H9 (cell line): ENCODE measurements at regions not wholly inside any gene's neighbourhood (a gene's known extent, or its start where the extent isn't known, plus 50 kb on each side); places are given as distances from the start of the nearest gene placed in this dataset.

Experiments used
- DNase-seq: peaks from one replicate; pipeline ENCODE4 v3.0.0-alpha.2; 2017
- H2AFZ ChIP-seq: one replicate; pipeline ENCODE4 v1.6.1; 2013; ENCODE audit warnings: mild to moderate bottlenecking, low read length, control low read depth, moderate library complexity
- H2AK5ac ChIP-seq: 2 replicates; pipeline ENCODE4 v1.6.1; 2013; ENCODE audit warnings: low read length, control low read depth, mixed read lengths; ENCODE audit not compliant: insufficient read length
- H2BK120ac ChIP-seq: one replicate; pipeline ENCODE4 v1.6.1; 2013; ENCODE audit warnings: low read depth, mild to moderate bottlenecking, low read length, control low read depth, inconsistent platforms; ENCODE audit not compliant: poor library complexity, severe bottlenecking
- H2BK12ac ChIP-seq: 2 replicates; pipeline ENCODE4 v1.6.1; 2013; ENCODE audit warnings: low read length, control low read depth, mixed read lengths, low read depth; ENCODE audit not compliant: insufficient read length
- H2BK15ac ChIP-seq: 2 replicates; pipeline ENCODE4 v1.6.1; 2013; ENCODE audit warnings: low read depth, low read length, control low read depth
- H2BK20ac ChIP-seq: one replicate; pipeline ENCODE4 v1.6.1; 2013; ENCODE audit warnings: low read depth, mild to moderate bottlenecking, low read length, control low read depth, inconsistent platforms; ENCODE audit not compliant: poor library complexity, severe bottlenecking
- H2BK5ac ChIP-seq: 2 replicates; pipeline ENCODE4 v1.6.1; 2013; ENCODE audit warnings: low read length, control low read depth, mixed read lengths; ENCODE audit not compliant: insufficient read length
- H3K14ac ChIP-seq: 2 replicates; pipeline ENCODE4 v1.6.1; 2013; ENCODE audit warnings: low read length, control low read depth; ENCODE audit not compliant: insufficient read depth
- H3K18ac ChIP-seq: 2 replicates; pipeline ENCODE4 v1.6.1; 2013; ENCODE audit warnings: low read depth, mild to moderate bottlenecking, mixed read lengths, low read length, control low read depth; ENCODE audit not compliant: insufficient read length
- H3K23ac ChIP-seq: 2 replicates; pipeline ENCODE4 v1.6.1; 2013; ENCODE audit warnings: low read length, control low read depth, mixed read lengths, low read depth; ENCODE audit not compliant: insufficient read length
- H3K23me2 ChIP-seq: 2 replicates; pipeline ENCODE4 v1.6.1; 2013; ENCODE audit warnings: low read depth, mild to moderate bottlenecking, mixed read lengths, low read length, control low read depth; ENCODE audit not compliant: insufficient read length, poor library complexity, severe bottlenecking
- H3K27ac ChIP-seq: 2 replicates; pipeline ENCODE4 v1.5.1; 2013; ENCODE audit warnings: low read length, control low read depth, mixed read lengths, low read depth; ENCODE audit not compliant: insufficient read length
- H3K27me3 ChIP-seq: 2 replicates; pipeline ENCODE4 v1.6.1; 2013; ENCODE audit warnings: low read length, control low read depth, inconsistent platforms; ENCODE audit not compliant: insufficient read depth
- H3K4ac ChIP-seq: 2 replicates; pipeline ENCODE4 v1.6.1; 2013; ENCODE audit warnings: low read depth, mild to moderate bottlenecking, control low read depth, inconsistent platforms, low read length, moderate library complexity
- H3K4me1 ChIP-seq: 2 replicates; pipeline ENCODE4 v1.6.1; 2013; ENCODE audit warnings: low read length, control low read depth, inconsistent platforms; ENCODE audit not compliant: insufficient read depth
- H3K4me2 ChIP-seq: 2 replicates; pipeline ENCODE4 v1.6.1; 2013; ENCODE audit warnings: low read length, control low read depth, mixed read lengths; ENCODE audit not compliant: insufficient read length, insufficient read depth
- H3K56ac ChIP-seq: 2 replicates; pipeline ENCODE4 v1.6.1; 2013; ENCODE audit warnings: low read depth, mild to moderate bottlenecking, mixed read lengths, low read length, control low read depth; ENCODE audit not compliant: insufficient read length
- H3K79me1 ChIP-seq: 2 replicates; pipeline ENCODE4 v1.6.1; 2013; ENCODE audit warnings: low read depth, mild to moderate bottlenecking, moderate library complexity, low read length, control low read depth, inconsistent platforms; ENCODE audit not compliant: insufficient read depth, poor library complexity, severe bottlenecking
- H3K79me2 ChIP-seq: 2 replicates; pipeline ENCODE4 v1.6.1; 2013; ENCODE audit warnings: low read length, control low read depth, inconsistent platforms; ENCODE audit not compliant: insufficient read depth
- H3K9ac ChIP-seq: 2 replicates; pipeline ENCODE4 v1.6.1; 2013; ENCODE audit warnings: low read length, control low read depth, mixed read lengths; ENCODE audit not compliant: insufficient read length; ENCODE audit errors: extremely low read depth
- H3K9me3 ChIP-seq: one replicate; pipeline ENCODE4 v1.6.1; 2013; ENCODE audit warnings: low read depth, low read length, inconsistent platforms; ENCODE audit not compliant: control insufficient read depth
- H3T11ph ChIP-seq: one replicate; pipeline ENCODE4 v1.6.1; 2013; ENCODE audit warnings: mild to moderate bottlenecking, low read length, control low read depth, inconsistent platforms
- H4K20me1 ChIP-seq: one replicate; pipeline ENCODE4 v1.6.1; 2013; ENCODE audit not compliant: control insufficient read depth, insufficient read length, insufficient read depth
- H4K5ac ChIP-seq: 2 replicates; pipeline ENCODE4 v1.6.1; 2013; ENCODE audit warnings: low read depth, mild to moderate bottlenecking, mixed read lengths, low read length, control low read depth; ENCODE audit not compliant: insufficient read length
- H4K8ac ChIP-seq: replicated peaks from 2 replicates; pipeline ENCODE4 v1.6.1; 2013; ENCODE audit warnings: low read length, control low read depth, mixed read lengths, low read depth; ENCODE audit not compliant: insufficient read length
- H4K91ac ChIP-seq: 2 replicates; pipeline ENCODE4 v1.6.1; 2013; ENCODE audit warnings: low read depth, mild to moderate bottlenecking, moderate library complexity, mixed read lengths, low read length, control low read depth; ENCODE audit not compliant: insufficient read length
- H3K27ac Mint-ChIP-seq, 3 experiments: 2 replicates in 2 of 3; 3 replicates in 1 of 3; pipeline ENCODE4 v1.8.0; 2020 to 2021; ENCODE audit warnings: mixed read lengths in 3 of 3, mild to moderate bottlenecking in 1 of 3, moderate library complexity in 1 of 3
- H3K27me3 Mint-ChIP-seq: 2 replicates; pipeline ENCODE4 v1.8.0; 2021; ENCODE audit warnings: low read depth, mild to moderate bottlenecking, moderate library complexity, mixed read lengths
- H3K36me3 Mint-ChIP-seq, 3 experiments: 2 replicates in 2 of 3; 3 replicates in 1 of 3; pipeline ENCODE4 v1.8.0; 2020 to 2021; ENCODE audit warnings: low read depth in 3 of 3, mixed read lengths in 3 of 3; ENCODE audit not compliant: insufficient read depth in 1 of 3
- H3K4me1 Mint-ChIP-seq, 2 experiments: 2 replicates each; pipeline ENCODE4 v1.8.0; 2020; ENCODE audit warnings: mixed read lengths in 2 of 2
- H3K4me3 Mint-ChIP-seq, 2 experiments: 2 replicates in 1 of 2; 3 replicates in 1 of 2; pipeline ENCODE4 v1.8.0; 2020 to 2021; ENCODE audit warnings: mild to moderate bottlenecking in 2 of 2, mixed read lengths in 2 of 2, moderate library complexity in 1 of 2
- H3K9me3 Mint-ChIP-seq, 2 experiments: 2 replicates in 1 of 2; 3 replicates in 1 of 2; pipeline ENCODE4 v1.8.0; 2020; ENCODE audit warnings: mild to moderate bottlenecking in 2 of 2, mixed read lengths in 2 of 2, moderate library complexity in 1 of 2
- CTCF ChIP-seq: fragments of 200-600 bp; sonication (generic); conservative IDR thresholded peaks from 3 replicates; pipeline ENCODE4 v1.8.0; 2021; ENCODE audit warnings: antibody characterized with exemption, mild to moderate bottlenecking
- WGBS: extraction: QIAGEN DNeasy Blood & Tissue Kit; methylation state at CpG from one replicate; pipeline ENCODE4 v1.1.7; 2013; ENCODE audit warnings: missing lambda C conversion rate, low lambda C conversion rate, mixed read lengths; ENCODE audit not compliant: insufficient read length; ENCODE audit errors: extremely low coverage; 5-methylcytosine and 5-hydroxymethylcytosine counted together

GRCh38 chr18:25929787-25930186, 160.6 kb downstream of the SS18 start:
- no peaks in the 10 kb centered on the region; the same call in 1 of the 2 replicates for H3K27me3 Mint-ChIP-seq
- no peak overlapping the region for H2BK120ac ChIP-seq
- no peak overlapping the region for H3K4ac ChIP-seq
- H3K4me2 ChIP-seq = no peak overlapping the region
- H3K18ac ChIP-seq = no peak overlapping the region
- H3K27me3 ChIP-seq = no peaks in the 10 kb centered on the region
- H2BK20ac ChIP-seq = no peak overlapping the region
- H3K56ac ChIP-seq = no peak overlapping the region
- H3K14ac ChIP-seq = no peak overlapping the region
- no peaks in the 10 kb centered on the region for H3K4me1 Mint-ChIP-seq
- no peak overlapping the region for H4K5ac ChIP-seq
- H2AK5ac ChIP-seq = no peak overlapping the region
- H3K9ac ChIP-seq = no peak overlapping the region
- no peaks in the 10 kb centered on the region for H4K20me1 ChIP-seq
- WGBS = no CpG with 5 or more reads among the region's 2 CpGs
- no peaks in the 10 kb centered on the region for H3K9me3 Mint-ChIP-seq
- H2BK15ac ChIP-seq = no peak overlapping the region
- no peak overlapping the region for H2BK12ac ChIP-seq
- H3K27ac Mint-ChIP-seq = no peak overlapping the region; a peak in 1 of 7 replicates
- no peak overlapping the region for H3K4me3 Mint-ChIP-seq
- H3K36me3 Mint-ChIP-seq = no peaks in the 10 kb centered on the region
- no peaks in the 10 kb centered on the region for H3K79me2 ChIP-seq
- no peak for DNase-seq
- H3K23me2 ChIP-seq = no peaks in the 10 kb centered on the region
- H3K79me1 ChIP-seq = no peaks in the 10 kb centered on the region
- H3K23ac ChIP-seq = no peak overlapping the region
- no peak overlapping the region for H2AFZ ChIP-seq
- no peak overlapping the region for H3T11ph ChIP-seq
- no peaks in the 10 kb centered on the region for H3K4me1 ChIP-seq
- no peak for TF ChIP-seq CTCF
- H4K8ac ChIP-seq = no peak overlapping the region
- no peak overlapping the region for H4K91ac ChIP-seq
- H2BK5ac ChIP-seq = no peak overlapping the region
- H3K9me3 ChIP-seq = no peaks in the 10 kb centered on the region
- H3K27ac ChIP-seq = no peak overlapping the region
